ENCODE measurements at regions not wholly inside any gene's neighbourhood (a gene's known extent, or its start where the extent isn't known, plus 50 kb on each side); places are given as distances from the start of the nearest gene placed in this dataset.

DNA sequence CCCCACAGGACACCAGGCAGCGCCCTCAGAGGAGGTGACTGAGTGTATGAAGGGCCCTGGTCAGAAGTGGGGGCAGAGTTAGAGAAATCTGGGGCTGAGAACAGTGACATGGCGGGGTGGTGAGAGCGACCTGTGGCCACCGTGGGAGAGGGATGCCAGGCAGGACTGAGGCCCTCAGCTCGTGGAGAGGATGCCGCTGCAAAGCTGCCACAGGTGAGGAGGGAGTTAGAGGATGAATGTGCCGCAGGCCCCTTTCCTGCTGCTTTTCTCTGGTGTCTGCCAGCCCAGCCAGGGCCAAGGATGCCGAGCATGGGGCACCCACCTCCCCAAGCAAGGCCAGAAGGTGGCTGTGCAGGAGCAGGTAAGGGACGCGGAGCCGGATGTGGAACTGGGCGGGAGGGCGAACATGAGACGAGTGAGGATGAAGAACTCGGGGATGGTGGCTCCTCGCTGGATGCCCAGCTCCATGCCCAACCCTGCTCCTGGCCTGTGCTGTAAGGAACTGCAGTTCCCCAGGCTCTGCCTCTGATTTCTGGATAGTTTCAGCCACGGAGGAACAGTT lies 269.2 kb upstream of the HDAC4 start:
- Histone ChIP-seq H3K79me2 (ENCODE audit: control insufficient read depth, insufficient read depth, low read length) (no peaks in the 10 kb centered on the region), H3K27me3 (ENCODE audit: control insufficient read depth in 2 of 2, insufficient read depth in 2 of 2, low read length in 2 of 2) (no peaks in the 10 kb centered on the region), H3K4me3 (replicated peaks in 1 of 3; ENCODE audit: insufficient read depth in 1 of 3, low read depth in 1 of 3, low read length in 3 of 3) (no peak overlapping the region), H3K36me3 (ENCODE audit: control insufficient read depth in 2 of 2, extremely low read depth in 1 of 2, insufficient read depth in 2 of 2, low read length in 2 of 2) (no peaks in the 10 kb centered on the region), H3K9ac (replicated peaks; ENCODE audit: extremely low read depth, insufficient read depth, low read length) (no peak overlapping the region), H3K27ac (ENCODE audit: insufficient read depth, low read depth, low read length) (no peak overlapping the region), H2AFZ (ENCODE audit: low read depth, low read length) (no peak overlapping the region), H4K20me1 (replicated peaks; ENCODE audit: control insufficient read depth, extremely low read depth, insufficient read depth, low read length) (no peaks in the 10 kb centered on the region), H3K4me1 (ENCODE audit: control insufficient read depth, extremely low read depth, insufficient read depth, low read length) (no peaks in the 10 kb centered on the region), H3K4me2 (ENCODE audit: insufficient read depth, low read length) (no peak overlapping the region), H3K9me1 (replicated peaks; ENCODE audit: control insufficient read depth, extremely low read depth, insufficient read depth, low read length) (no peaks in the 10 kb centered on the region), H3K9me3 (replicated peaks; ENCODE audit: control insufficient read depth, insufficient read depth, low read length) (no peaks in the 10 kb centered on the region)
- intact Hi-C loops (cut with micrococcal nuclease) (no loop called here), dilution Hi-C loops (cut with MboI; ENCODE audit: extremely low pct_ligation_motif_present, low sequenced_read_pairs) (no loop called here)
- CTCF ChIA-PET: no interaction called here
- no peak for DNase-seq (ENCODE audit: low read depth, low spot score)
- FAIRE-seq: no peak
- TF ChIP-seq EZH2 (IDR thresholded peaks at IDR 0.05; ENCODE audit: borderline replicate concordance, low read depth, low read length, severe bottlenecking): no peak
- TF ChIP-seq POLR2A (IDR thresholded peaks at IDR 0.05; ENCODE audit: low read depth, low read length): no peak
- TF ChIP-seq, protein P1, sequence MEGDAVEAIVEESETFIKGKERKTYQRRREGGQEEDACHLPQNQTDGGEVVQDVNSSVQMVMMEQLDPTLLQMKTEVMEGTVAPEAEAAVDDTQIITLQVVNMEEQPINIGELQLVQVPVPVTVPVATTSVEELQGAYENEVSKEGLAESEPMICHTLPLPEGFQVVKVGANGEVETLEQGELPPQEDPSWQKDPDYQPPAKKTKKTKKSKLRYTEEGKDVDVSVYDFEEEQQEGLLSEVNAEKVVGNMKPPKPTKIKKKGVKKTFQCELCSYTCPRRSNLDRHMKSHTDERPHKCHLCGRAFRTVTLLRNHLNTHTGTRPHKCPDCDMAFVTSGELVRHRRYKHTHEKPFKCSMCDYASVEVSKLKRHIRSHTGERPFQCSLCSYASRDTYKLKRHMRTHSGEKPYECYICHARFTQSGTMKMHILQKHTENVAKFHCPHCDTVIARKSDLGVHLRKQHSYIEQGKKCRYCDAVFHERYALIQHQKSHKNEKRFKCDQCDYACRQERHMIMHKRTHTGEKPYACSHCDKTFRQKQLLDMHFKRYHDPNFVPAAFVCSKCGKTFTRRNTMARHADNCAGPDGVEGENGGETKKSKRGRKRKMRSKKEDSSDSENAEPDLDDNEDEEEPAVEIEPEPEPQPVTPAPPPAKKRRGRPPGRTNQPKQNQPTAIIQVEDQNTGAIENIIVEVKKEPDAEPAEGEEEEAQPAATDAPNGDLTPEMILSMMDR (IDR thresholded peaks at IDR 0.05; ENCODE audit: extremely low read depth in 1 of 2, insufficient read depth in 1 of 2, low read depth in 1 of 2, low read length in 2 of 2): no peak
- no peak for TF ChIP-seq FOS (IDR thresholded peaks at IDR 0.05; ENCODE audit: borderline replicate concordance, insufficient read depth, low read length)
- TF ChIP-seq GATA2 (IDR thresholded peaks at IDR 0.05; ENCODE audit: insufficient read depth, insufficient read length, low read depth, low read length): no peak
- TF ChIP-seq, protein P2, sequence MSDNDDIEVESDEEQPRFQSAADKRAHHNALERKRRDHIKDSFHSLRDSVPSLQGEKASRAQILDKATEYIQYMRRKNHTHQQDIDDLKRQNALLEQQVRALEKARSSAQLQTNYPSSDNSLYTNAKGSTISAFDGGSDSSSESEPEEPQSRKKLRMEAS (IDR thresholded peaks at IDR 0.05; ENCODE audit: insufficient read depth, insufficient read length): no peak
- TF ChIP-seq JUN (IDR thresholded peaks at IDR 0.05; ENCODE audit: borderline replicate concordance, insufficient read depth, insufficient read length, low read depth): no peak
- TF ChIP-seq POLR2AphosphoS5 (IDR thresholded peaks at IDR 0.05; ENCODE audit: insufficient read depth, low read depth, low read length): no peak
- TF ChIP-seq MYC (IDR thresholded peaks at IDR 0.05; ENCODE audit: low read depth, low read length): no peak
- no TSS peak for BruUV-seq (replicated peaks)
- POLR2A ChIA-PET: no interaction called here
